22Rv1 (cell line): ENCODE measurements at regions not wholly inside any gene's neighbourhood (a gene's known extent, or its start where the extent isn't known, plus 50 kb on each side); places are given as distances from the start of the nearest gene placed in this dataset.

Experiments used
- H3K27ac ChIP-seq: fragments of 450-650 bp; 2 replicates; pipeline ENCODE4 v1.5.1; 2017
- CTCF ChIP-seq: fragments of 450-650 bp; IDR thresholded peaks from 2 replicates; pipeline ENCODE4 v1.5.1; 2017; ENCODE audit warnings: mild to moderate bottlenecking
- ZFX ChIP-seq: fragments of 450-650 bp; IDR thresholded peaks from 2 replicates; pipeline ENCODE4 v1.6.1; 2017; ENCODE audit warnings: antibody characterized with exemption, borderline replicate concordance

- no peak overlapping the region for H3K27ac ChIP-seq
- TF ChIP-seq CTCF (no peak), ZFX (no peak)
Observed at GRCh38 chr13:78161266-78161665, 242.6 kb upstream of the EDNRB start.

DNA sequence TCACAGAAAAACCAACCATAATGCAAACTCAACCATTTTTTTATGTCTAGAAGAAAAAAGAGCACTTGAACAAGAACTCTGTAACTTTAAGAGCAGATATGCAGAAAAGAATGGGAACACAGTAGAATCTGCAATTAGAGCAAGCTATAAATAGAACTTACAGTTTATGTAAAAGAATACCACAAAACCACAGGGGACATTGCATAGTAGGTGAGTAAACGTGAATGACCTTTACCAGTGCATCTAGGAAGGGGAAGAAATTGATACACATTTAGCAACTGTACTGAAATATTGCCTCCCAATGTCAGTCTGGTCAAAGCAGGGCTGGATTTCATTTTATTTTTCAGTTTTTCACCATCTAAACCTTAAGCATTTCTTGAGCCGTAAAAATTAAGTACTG lies 242.2 kb upstream of the EDNRB start:
- TF ChIP-seq ZFX (no peak), CTCF (no peak)
- H3K27ac ChIP-seq = no peak overlapping the region

- TF ChIP-seq ZFX (no peak), CTCF (no peak)
- H3K27ac ChIP-seq = no peak overlapping the region
Observed at GRCh38 chr13:78152415-78152814, 233.8 kb upstream of the EDNRB start.

- no peak overlapping the region for H3K27ac ChIP-seq
- TF ChIP-seq CTCF (no peak), ZFX (no peak)
Observed at GRCh38 chr13:78147905-78148304, 229.3 kb upstream of the EDNRB start.

- no peak overlapping the region for H3K27ac ChIP-seq
- TF ChIP-seq ZFX (no peak), CTCF (no peak)
Observed at GRCh38 chr13:78145276-78145675, 226.6 kb upstream of the EDNRB start.

GRCh38 chr13:78139765-78140164 lies 221.1 kb upstream of the EDNRB start:
- no peak overlapping the region for H3K27ac ChIP-seq
- TF ChIP-seq ZFX (no peak), CTCF (no peak)

DNA sequence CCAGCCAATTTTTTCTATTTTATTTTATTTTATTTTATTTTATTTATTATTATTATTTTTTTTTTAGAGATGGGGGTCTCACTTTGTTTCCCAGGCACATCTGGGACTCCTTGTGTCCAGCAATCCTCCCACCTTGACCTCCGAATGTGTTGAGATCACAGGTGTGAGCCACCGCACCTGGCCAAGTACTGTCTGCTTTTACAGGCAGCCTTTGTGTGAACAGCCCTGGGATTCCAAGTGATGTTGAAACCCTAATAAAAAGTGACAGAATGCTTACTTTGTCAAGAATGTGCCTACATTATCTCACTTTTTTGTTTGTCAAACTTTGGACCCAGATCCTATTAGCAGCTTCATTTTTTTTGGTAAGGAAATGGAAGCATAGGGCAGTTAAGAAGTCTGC lies 220.1 kb upstream of the EDNRB start:
- TF ChIP-seq ZFX (no peak), CTCF (no peak)
- H3K27ac ChIP-seq = no peak overlapping the region
